HCT116 (cell line): ENCODE measurements at regions not wholly inside any gene's neighbourhood (a gene's known extent, or its start where the extent isn't known, plus 50 kb on each side); places are given as distances from the start of the nearest gene placed in this dataset.

Source experiments
- ATAC-seq: fragments of 200-7000 bp; cut with Tn5 transposase; 2 replicates; pipeline ENCODE4 v1.9.1; 2020; ENCODE audit warnings: mild to moderate bottlenecking, moderate library complexity
- BruUV-seq: library from RNA; stranded (reverse); fragments of 400-500 nt; replicated peaks from 2 replicates; lab custom pipeline; 2021; lab: Mats Ljungman, UMichigan
- CTCF ChIA-PET: fragments of 300-600 bp; sonication (Branson Sonifier 250); formaldehyde crosslinking; loops from one replicate; lab custom pipeline; 2021; ENCODE audit warnings: antibody characterized with exemption; lab: Charles Lee
- POLR2A ChIA-PET: fragments of 300-600, 350-600 bp; sonication (Branson Sonifier 250); formaldehyde crosslinking; loops from one replicate; lab custom pipeline; 2021; ENCODE audit warnings: antibody characterized with exemption; lab: Charles Lee
- RAD21 ChIA-PET, 2 experiments: fragments of 300-600 bp; sonication (Branson Sonifier 250); formaldehyde crosslinking; loops; one replicate each; lab custom pipeline; 2023; ENCODE audit warnings: low total read pairs in 2 of 2; ENCODE audit not compliant: uncharacterized antibody in 2 of 2, unreplicated experiment in 2 of 2, low non-redundant PET in 1 of 2; lab: Charles Lee
- DNase-seq: peaks from one replicate; pipeline ENCODE4 v3.0.0-alpha.2; 2010; ENCODE audit warnings: low read depth, low spot score
- H2AFZ ChIP-seq: fragments of 200-600 bp; shearing (Covaris generic), sonication (generic); 2 replicates; pipeline ENCODE4 v1.6.1; 2017; ENCODE audit warnings: low read depth, mixed run types, mixed read lengths, antibody characterized with exemption, low read length; ENCODE audit not compliant: poor library complexity, severe bottlenecking
- H3K27ac ChIP-seq: 2 replicates; pipeline ENCODE4 v1.5.1; 2012; ENCODE audit warnings: low read depth, low read length
- H3K27me3 ChIP-seq: fragments of 200-600 bp; sonication (generic); 2 replicates; pipeline ENCODE4 v1.6.1; 2016; ENCODE audit warnings: mixed run types, low read length, mixed read lengths; ENCODE audit not compliant: insufficient read depth
- H3K36me3 ChIP-seq, 2 experiments: fragments of 200-500 bp in 1 of 2; fragments of 200-600 bp in 1 of 2; sonication (Bioruptor generic) in 1 of 2; sonication (generic) in 1 of 2; 2 replicates each; pipeline versions ENCODE4 v1.5.1 to v1.6.1; 2014 to 2016; ENCODE audit warnings: low read length in 2 of 2, inconsistent platforms in 1 of 2, mixed read lengths in 1 of 2, mixed run types in 1 of 2; ENCODE audit not compliant: insufficient read depth in 2 of 2, control insufficient read depth in 1 of 2
- H3K4me1 ChIP-seq, 2 experiments: fragments of 200-600 bp in 1 of 2; sonication (generic) in 1 of 2; 2 replicates each; pipeline versions ENCODE4 v1.5.1 to v1.6.1; 2012 to 2017; ENCODE audit warnings: low read length in 2 of 2, inconsistent platforms in 1 of 2, mild to moderate bottlenecking in 1 of 2, mixed read lengths in 1 of 2, mixed run types in 1 of 2, moderate library complexity in 1 of 2; ENCODE audit not compliant: insufficient read depth in 2 of 2, control insufficient read depth in 1 of 2
- H3K4me2 ChIP-seq: fragments of 200-600 bp; sonication (generic); 2 replicates; pipeline ENCODE4 v1.6.1; 2017; ENCODE audit warnings: mixed run types, low read length, mixed read lengths
- H3K4me3 ChIP-seq, 2 experiments: fragments of 200-600 bp in 1 of 2; sonication (generic) in 1 of 2; replicated peaks in 1 of 2; 2 replicates each; pipeline ENCODE4 v1.5.1; 2011 to 2016; ENCODE audit warnings: low read length in 2 of 2, control low read depth in 1 of 2, low read depth in 1 of 2, mild to moderate bottlenecking in 1 of 2, mixed read lengths in 1 of 2, mixed run types in 1 of 2
- H3K79me2 ChIP-seq: fragments of 200-600 bp; sonication (generic); 2 replicates; pipeline ENCODE4 v1.6.1; 2017; ENCODE audit warnings: mild to moderate bottlenecking, mixed run types, low read length, moderate library complexity, mixed read lengths; ENCODE audit not compliant: insufficient read depth
- H3K9ac ChIP-seq: fragments of 200-600 bp; sonication (generic); 2 replicates; pipeline ENCODE4 v1.6.1; 2016; ENCODE audit warnings: low read length, mixed read lengths
- H3K9me2 ChIP-seq: fragments of 200-600 bp; sonication (generic), shearing (Covaris generic); 2 replicates; pipeline ENCODE4 v1.6.1; 2017; ENCODE audit warnings: mixed run types, mild to moderate bottlenecking, moderate library complexity; ENCODE audit not compliant: insufficient read depth
- H3K9me3 ChIP-seq, 2 experiments: fragments of 200-500 bp in 1 of 2; fragments of 200-600 bp in 1 of 2; sonication (Bioruptor generic) in 1 of 2; sonication (generic) in 1 of 2; 2 replicates each; pipeline ENCODE4 v1.6.1; 2014 to 2017; ENCODE audit warnings: low read length in 2 of 2, mixed read lengths in 2 of 2, inconsistent platforms in 1 of 2, low read depth in 1 of 2, mild to moderate bottlenecking in 1 of 2, mixed run types in 1 of 2, moderate library complexity in 1 of 2; ENCODE audit not compliant: control insufficient read depth in 1 of 2, insufficient read depth in 1 of 2
- H4K20me1 ChIP-seq: fragments of 200-600 bp; sonication (generic), shearing (Covaris generic); 2 replicates; pipeline ENCODE4 v1.6.1; 2017; ENCODE audit warnings: mixed run types, mild to moderate bottlenecking, moderate library complexity; ENCODE audit not compliant: insufficient read depth
- CBX3 ChIP-seq: IDR thresholded peaks from 2 replicates; pipeline ENCODE4 v1.6.1; 2012; ENCODE audit warnings: low read depth
- CEBPB ChIP-seq: IDR thresholded peaks from 2 replicates; pipeline ENCODE4 v1.6.1; 2012; ENCODE audit warnings: low read depth
- EGR1 ChIP-seq: IDR thresholded peaks from 2 replicates; pipeline ENCODE4 v1.6.1; 2012; ENCODE audit warnings: low read depth
- ELF1 ChIP-seq: IDR thresholded peaks from 2 replicates; pipeline ENCODE4 v1.6.1; 2012; ENCODE audit warnings: low read depth, borderline replicate concordance
- FOSL1 ChIP-seq: IDR thresholded peaks from 2 replicates; pipeline ENCODE4 v1.6.1; 2012; ENCODE audit warnings: low read depth
- MAX ChIP-seq: IDR thresholded peaks from 2 replicates; pipeline ENCODE4 v1.6.1; 2012
- REST ChIP-seq: IDR thresholded peaks from 2 replicates; pipeline ENCODE4 v1.6.1; 2012; ENCODE audit warnings: low read depth
- SIN3A ChIP-seq: IDR thresholded peaks from 2 replicates; pipeline ENCODE4 v1.6.1; 2012; ENCODE audit warnings: low read depth
- SRF ChIP-seq: IDR thresholded peaks from 2 replicates; pipeline ENCODE4 v1.6.1; 2012; ENCODE audit warnings: low read depth
- ZBTB33 ChIP-seq: IDR thresholded peaks from 2 replicates; pipeline ENCODE4 v1.6.1; 2011; ENCODE audit warnings: mild to moderate bottlenecking, low read length, moderate library complexity; ENCODE audit not compliant: insufficient replicate concordance; ENCODE audit errors: extremely low read depth
- ZNF274 ChIP-seq: fragments of 200-500 bp; sonication (Bioruptor generic); IDR thresholded peaks from 2 replicates; pipeline ENCODE4 v1.6.1; 2014; ENCODE audit warnings: mild to moderate bottlenecking, low read depth, low read length, inconsistent platforms
- intact Hi-C: fragments of 100-400 bp; cut with micrococcal nuclease; formaldehyde crosslinking; loops from 2 replicates; pipeline ENCODE4 v1.10.0; 2022

- no peak for ATAC-seq
- RAD21 ChIA-PET, result no interaction called here
- H3K4me1 ChIP-seq, result peaks cover 9 to 21% of the 10 kb centered on the region in 2 experiments; a peak in 2 of 4 replicates
Measured at GRCh38 chr7:155863721-155864151, 51.5 kb upstream of the SHH start.

More at GRCh38 chr7:155863721-155864151, 51.5 kb upstream of the SHH start:
- H3K9me2 ChIP-seq, result no peaks in the 10 kb centered on the region
- H4K20me1 ChIP-seq, result no peaks in the 10 kb centered on the region
- no peak for DNase-seq
- POLR2A ChIA-PET, result no interaction called here
- H3K4me2 ChIP-seq, result no peak overlapping the region
- TF ChIP-seq EGR1 (no peak), ELF1 (no peak), MAX (no peak), ZBTB33 (no peak), ZNF274 (no peak), REST (no peak), SRF (no peak), FOSL1 (no peak), CEBPB (no peak), CBX3 (no peak), SIN3A (no peak)
- peaks cover 24% of the 10 kb centered on the region for H3K27me3 ChIP-seq
- H3K79me2 ChIP-seq, result no peaks in the 10 kb centered on the region
- H3K9me3 ChIP-seq, result no peaks in the 10 kb centered on the region
- intact Hi-C loops, result no loop called here
- CTCF ChIA-PET, result interaction anchor here (1.0 kb wide), 1 partner anchor 10 kb away, joined by 6 read pairs; no protein-coding TSS in a partner anchor
- H3K36me3 ChIP-seq, result no peaks in the 10 kb centered on the region
- H3K9ac ChIP-seq, result no peak overlapping the region
- H2AFZ ChIP-seq, result no peak overlapping the region
- H3K4me3 ChIP-seq, result no peak overlapping the region
- no peak overlapping the region for H3K27ac ChIP-seq
- no TSS peak for BruUV-seq
